ENCODE measurements at regions not wholly inside any gene's neighbourhood (a gene's known extent, or its start where the extent isn't known, plus 50 kb on each side); places are given as distances from the start of the nearest gene placed in this dataset.

- no peak overlapping the region for H3K4me3 Mint-ChIP-seq (ENCODE audit: unreplicated experiment)
Measured at GRCh38 chr9:105877721-105878120, 183.4 kb downstream of the TMEM38B start.

GRCh38 chr9:105879181-105879580, 184.8 kb downstream of the TMEM38B start:
- Mint-ChIP-seq H3K4me3 (ENCODE audit: unreplicated experiment) (no peak overlapping the region), H3K27ac (ENCODE audit: unreplicated experiment) (no peak overlapping the region), H3K36me3 (ENCODE audit: unreplicated experiment) (no peaks in the 10 kb centered on the region), H3K4me1 (ENCODE audit: unreplicated experiment) (peaks cover 1% of the 10 kb centered on the region), H3K27me3 (ENCODE audit: unreplicated experiment) (peaks cover 13% of the 10 kb centered on the region), H3K9me3 (ENCODE audit: unreplicated experiment) (no peaks in the 10 kb centered on the region)
- TF ChIP-seq CTCF (IDR thresholded peaks at IDR 0.05): no peak
- no peak for DNase-seq (ENCODE audit: extremely low spot score, unreplicated experiment)

More at GRCh38 chr9:105877721-105878120, 183.4 kb downstream of the TMEM38B start:
- Mint-ChIP-seq H3K9me3 (ENCODE audit: unreplicated experiment) (no peaks in the 10 kb centered on the region), H3K4me1 (ENCODE audit: unreplicated experiment) (peaks cover 1% of the 10 kb centered on the region), H3K27me3 (ENCODE audit: unreplicated experiment) (peaks cover 13% of the 10 kb centered on the region), H3K27ac (ENCODE audit: unreplicated experiment) (no peak overlapping the region), H3K36me3 (ENCODE audit: unreplicated experiment) (no peaks in the 10 kb centered on the region)
- TF ChIP-seq CTCF (IDR thresholded peaks at IDR 0.05): no peak
- no peak for DNase-seq (ENCODE audit: extremely low spot score, unreplicated experiment)

GRCh38 chr9:105880517-105880916, 186.2 kb downstream of the TMEM38B start:
- H3K4me1 Mint-ChIP-seq (ENCODE audit: unreplicated experiment): peaks cover 1% of the 10 kb centered on the region
- no peaks in the 10 kb centered on the region for H3K36me3 Mint-ChIP-seq (ENCODE audit: unreplicated experiment)
- no peaks in the 10 kb centered on the region for H3K9me3 Mint-ChIP-seq (ENCODE audit: unreplicated experiment)
- no peak for TF ChIP-seq CTCF (IDR thresholded peaks at IDR 0.05)
- DNase-seq (ENCODE audit: extremely low spot score, unreplicated experiment): no peak
- no peak overlapping the region for H3K27ac Mint-ChIP-seq (ENCODE audit: unreplicated experiment)
- peaks cover 12% of the 10 kb centered on the region for H3K27me3 Mint-ChIP-seq (ENCODE audit: unreplicated experiment)
- no peak overlapping the region for H3K4me3 Mint-ChIP-seq (ENCODE audit: unreplicated experiment)

- no peak for DNase-seq (ENCODE audit: extremely low spot score, unreplicated experiment)
- Mint-ChIP-seq H3K4me3 (ENCODE audit: unreplicated experiment) (no peak overlapping the region), H3K36me3 (ENCODE audit: unreplicated experiment) (no peaks in the 10 kb centered on the region), H3K9me3 (ENCODE audit: unreplicated experiment) (no peaks in the 10 kb centered on the region), H3K27me3 (ENCODE audit: unreplicated experiment) (peaks cover 12% of the 10 kb centered on the region), H3K27ac (ENCODE audit: unreplicated experiment) (no peak overlapping the region), H3K4me1 (ENCODE audit: unreplicated experiment) (peaks cover 1% of the 10 kb centered on the region)
- no peak for TF ChIP-seq CTCF (IDR thresholded peaks at IDR 0.05)
Measured at GRCh38 chr9:105881021-105881420, 186.7 kb downstream of the TMEM38B start.

GRCh38 chr9:105881654-105882349, 187.5 kb downstream of the TMEM38B start:
- Mint-ChIP-seq H3K4me3 (ENCODE audit: unreplicated experiment) (no peak overlapping the region), H3K27me3 (ENCODE audit: unreplicated experiment) (peaks cover 11% of the 10 kb centered on the region), H3K4me1 (ENCODE audit: unreplicated experiment) (peaks cover 1% of the 10 kb centered on the region), H3K9me3 (ENCODE audit: unreplicated experiment) (no peaks in the 10 kb centered on the region), H3K36me3 (ENCODE audit: unreplicated experiment) (no peaks in the 10 kb centered on the region), H3K27ac (ENCODE audit: unreplicated experiment) (no peak overlapping the region)
- TF ChIP-seq CTCF (IDR thresholded peaks at IDR 0.05): peak; percentile 95
- no peak for DNase-seq (ENCODE audit: extremely low spot score, unreplicated experiment)

Measured in osteocyte (in vitro differentiated cells).